ENCODE measurements at regions not wholly inside any gene's neighbourhood (a gene's known extent, or its start where the extent isn't known, plus 50 kb on each side); places are given as distances from the start of the nearest gene placed in this dataset.
A peak's percentile ranks its signal among the peaks of the same experiment; 100 is the strongest.

- no peaks in the 10 kb centered on the region for H3K36me3 ChIP-seq
- H3K4me1 ChIP-seq = peaks cover 0 to 39% (median 10%) of the 10 kb centered on the region in 12 donors
- intact Hi-C loops (cut with DNase I) = loop anchor here in 2 of 10 donors (5.0 to 10.0 kb wide), 2 partner anchors 159 to 199 kb away; no protein-coding TSS in a partner anchor
- DNase-seq = peak in 4 of 5 donors; percentile 33 to 74 (median 58)
- WGBS, 4 donors = 29 to 38% (median 34%) methylated on average over 8 of the region's 8 CpGs
- ATAC-seq = peak; percentile 83 to 96 (median 94)
- peaks cover 0 to 11% (median 0%) of the 10 kb centered on the region in 12 donors for H3K9me3 ChIP-seq
- H3K4me3 ChIP-seq = peak overlapping the region in 2 of 12 donors; percentile 18 to 23
- peak overlapping the region in 11 of 12 donors; percentile 27 to 79 (median 58) for H3K27ac ChIP-seq
- TF ChIP-seq CTCF (IDR thresholded peaks at IDR 0.05) = no peak
- peak in 1 of 2 donors; percentile 18 for TF ChIP-seq POLR2A (IDR thresholded peaks at IDR 0.05)
- H3K27me3 ChIP-seq = no peaks in the 10 kb centered on the region
These were observed 155.7 kb upstream of the JADE1 start for GRCh38 chr4:128653527-128654444.

GRCh38 chr4:128649575-128650205, 159.8 kb upstream of the JADE1 start:
- Histone ChIP-seq H3K27ac (no peak overlapping the region), H3K27me3 (no peaks in the 10 kb centered on the region), H3K4me1 (peaks cover 0 to 15% (median 7%) of the 10 kb centered on the region in 12 donors), H3K36me3 (no peaks in the 10 kb centered on the region), H3K9me3 (peaks cover 0 to 6% (median 0%) of the 10 kb centered on the region in 12 donors), H3K4me3 (no peak overlapping the region)
- WGBS, 4 donors = 45 to 71% (median 55%) methylated on average over 1 of the region's 1 CpG
- no peak for TF ChIP-seq CTCF (IDR thresholded peaks at IDR 0.05)
- TF ChIP-seq POLR2A (IDR thresholded peaks at IDR 0.05) = no peak
- intact Hi-C loops (cut with DNase I) = loop anchor here in 2 of 10 donors (5.0 to 10.0 kb wide), 2 partner anchors 163 to 195 kb away; no protein-coding TSS in a partner anchor
- no peak for ATAC-seq
- DNase-seq = no peak

GRCh38 chr4:128649161-128649560, 160.3 kb upstream of the JADE1 start:
- no peak for ATAC-seq
- 59 to 73% (median 71%) methylated on average over 1 of the region's 1 CpG for WGBS, 4 donors
- no peak overlapping the region for H3K4me3 ChIP-seq

More at GRCh38 chr4:128649161-128649560, 160.3 kb upstream of the JADE1 start:
- no peak for DNase-seq
- intact Hi-C loops (cut with DNase I) = no loop called here
- Histone ChIP-seq H3K4me1 (peaks cover 0 to 11% (median 6%) of the 10 kb centered on the region in 12 donors), H3K9me3 (peaks cover 0 to 1% (median 0%) of the 10 kb centered on the region in 12 donors), H3K27me3 (no peaks in the 10 kb centered on the region), H3K27ac (no peak overlapping the region), H3K36me3 (no peaks in the 10 kb centered on the region)
- TF ChIP-seq POLR2A (IDR thresholded peaks at IDR 0.05) = no peak
- no peak for TF ChIP-seq CTCF (IDR thresholded peaks at IDR 0.05)

All from heart left ventricle (tissue), 16 donors.